AG04450 (cell line): ENCODE measurements at regions not wholly inside any gene's neighbourhood (a gene's known extent, or its start where the extent isn't known, plus 50 kb on each side); places are given as distances from the start of the nearest gene placed in this dataset.
"Not testable (repeated sequence)": the region's sequence is repeated elsewhere in the genome, so short reads cannot be mapped to it uniquely, and the experiment has no call there.

Source experiments
- CTCF ChIA-PET: fragments of 300-600, 350-600 bp; formaldehyde crosslinking; extraction: SDS; loops from one replicate; lab custom pipeline; 2022; ENCODE audit warnings: antibody characterized with exemption, inconsistent platforms; lab: Charles Lee
- POLR2A ChIA-PET: fragments of 350-600 bp; formaldehyde crosslinking; extraction: SDS; loops from one replicate; lab custom pipeline; 2021; ENCODE audit warnings: antibody characterized with exemption, inconsistent platforms; lab: Yijun Ruan, JAX
- DNase-seq: peaks from one replicate; pipeline ENCODE4 v3.0.0-alpha.2; 2011; ENCODE audit warnings: low read depth, low spot score
- H3K27ac ChIP-seq: one replicate; pipeline ENCODE4 v1.5.1; 2012; ENCODE audit warnings: low read depth, low read length, control low read depth
- H3K27me3 ChIP-seq: one replicate; pipeline ENCODE4 v1.6.0; 2012; ENCODE audit warnings: low read length; ENCODE audit not compliant: control insufficient read depth, insufficient read depth
- H3K4me3 ChIP-seq: 2 replicates; pipeline ENCODE4 v1.5.1; 2011; ENCODE audit warnings: mild to moderate bottlenecking, low read depth, low read length, control low read depth
- H3K9me3 ChIP-seq: 2 replicates; pipeline ENCODE4 v1.5.1; 2012; ENCODE audit warnings: low read length; ENCODE audit not compliant: control insufficient read depth, insufficient read depth
- TF ChIP-seq, protein P1 (sequence below): IDR thresholded peaks from 2 replicates; pipeline ENCODE4 v1.5.1; 2011; ENCODE audit warnings: low read depth, low read length, control low read depth, inconsistent platforms

DNA sequence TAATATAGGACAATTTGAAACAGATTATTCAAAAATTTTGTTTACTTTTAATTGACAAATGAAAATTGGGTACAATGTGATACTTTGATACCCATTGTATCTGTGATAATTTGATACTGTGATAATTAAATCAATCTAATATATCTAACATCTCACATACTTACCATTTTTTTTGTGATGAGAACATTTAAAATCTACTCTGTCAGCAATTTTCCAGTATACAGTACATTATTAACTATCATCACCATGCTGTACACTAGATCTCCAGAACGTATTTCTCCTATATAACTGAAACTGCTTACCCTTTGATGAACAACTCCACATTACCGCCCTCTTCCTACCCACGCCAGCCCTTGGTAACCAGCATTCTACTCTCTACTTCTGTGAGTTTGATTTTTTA is 139.7 kb upstream of the TFPI start:
- H3K4me3 ChIP-seq, result no peak overlapping the region
- H3K9me3 ChIP-seq, result no peaks in the 10 kb centered on the region
- H3K27ac ChIP-seq, result no peak overlapping the region
- CTCF ChIA-PET, result no interaction called here
- DNase-seq, result no peak
- H3K27me3 ChIP-seq, result no peaks in the 10 kb centered on the region
- TF ChIP-seq, protein P1, sequence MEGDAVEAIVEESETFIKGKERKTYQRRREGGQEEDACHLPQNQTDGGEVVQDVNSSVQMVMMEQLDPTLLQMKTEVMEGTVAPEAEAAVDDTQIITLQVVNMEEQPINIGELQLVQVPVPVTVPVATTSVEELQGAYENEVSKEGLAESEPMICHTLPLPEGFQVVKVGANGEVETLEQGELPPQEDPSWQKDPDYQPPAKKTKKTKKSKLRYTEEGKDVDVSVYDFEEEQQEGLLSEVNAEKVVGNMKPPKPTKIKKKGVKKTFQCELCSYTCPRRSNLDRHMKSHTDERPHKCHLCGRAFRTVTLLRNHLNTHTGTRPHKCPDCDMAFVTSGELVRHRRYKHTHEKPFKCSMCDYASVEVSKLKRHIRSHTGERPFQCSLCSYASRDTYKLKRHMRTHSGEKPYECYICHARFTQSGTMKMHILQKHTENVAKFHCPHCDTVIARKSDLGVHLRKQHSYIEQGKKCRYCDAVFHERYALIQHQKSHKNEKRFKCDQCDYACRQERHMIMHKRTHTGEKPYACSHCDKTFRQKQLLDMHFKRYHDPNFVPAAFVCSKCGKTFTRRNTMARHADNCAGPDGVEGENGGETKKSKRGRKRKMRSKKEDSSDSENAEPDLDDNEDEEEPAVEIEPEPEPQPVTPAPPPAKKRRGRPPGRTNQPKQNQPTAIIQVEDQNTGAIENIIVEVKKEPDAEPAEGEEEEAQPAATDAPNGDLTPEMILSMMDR, result no peak
- POLR2A ChIA-PET, result no interaction called here

- POLR2A ChIA-PET, CTCF ChIA-PET, H3K9me3 ChIP-seq, DNase-seq, H3K27ac ChIP-seq, H3K4me3 ChIP-seq, H3K27me3 ChIP-seq: not testable (repeated sequence)
These were observed 142.4 kb upstream of the TFPI start for GRCh38 chr2:187696644-187697043.

DNA sequence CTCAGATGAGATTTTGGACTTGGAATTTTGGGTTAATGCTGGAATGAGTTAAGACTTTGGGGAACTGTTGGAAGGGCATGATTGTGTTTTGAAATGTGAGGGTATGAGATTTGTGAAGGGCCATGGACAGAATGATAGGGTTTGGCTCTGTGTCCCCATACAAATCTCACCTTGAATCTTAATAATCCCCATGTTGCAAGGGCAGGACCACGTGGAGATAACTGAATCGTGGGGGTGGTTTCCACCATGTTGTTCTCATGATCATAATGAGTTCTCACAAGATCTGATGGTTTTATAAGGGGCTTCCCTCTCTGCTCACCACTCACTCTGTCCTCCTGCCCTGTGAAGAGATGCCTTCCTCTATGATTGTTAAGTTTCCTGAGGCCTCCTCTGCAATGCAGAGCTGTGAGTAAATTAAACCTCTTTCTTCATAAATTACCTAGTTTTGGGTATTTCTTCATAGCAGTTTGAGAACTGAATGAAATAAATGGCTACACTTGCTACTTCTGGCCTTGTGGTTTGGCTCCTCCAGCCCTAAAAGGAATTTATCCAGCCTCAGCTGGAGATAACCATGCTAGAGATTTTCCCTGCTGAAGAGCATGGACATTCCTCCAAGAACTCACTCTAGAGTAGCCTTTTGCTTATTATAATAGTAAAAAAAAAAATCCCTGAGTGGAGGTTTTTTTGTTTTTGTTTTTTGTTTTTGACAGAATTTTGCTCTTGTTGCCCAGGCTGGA is 144.3 kb upstream of the TFPI start:
- Histone ChIP-seq H3K9me3 (no peaks in the 10 kb centered on the region), H3K27ac (no peak overlapping the region), H3K27me3 (no peaks in the 10 kb centered on the region), H3K4me3 (no peak overlapping the region)
- TF ChIP-seq, protein P1, result no peak
- POLR2A ChIA-PET, result no interaction called here
- DNase-seq, result no peak
- CTCF ChIA-PET, result interaction anchor here (0.9 kb wide), 1 partner anchor 199 kb away, joined by 3 read pairs; no protein-coding TSS in a partner anchor

- TF ChIP-seq, protein P1, result no peak
- ChIA-PET CTCF (no interaction called here), POLR2A (no interaction called here)
- no peak for DNase-seq
- Histone ChIP-seq H3K4me3 (no peak overlapping the region), H3K27me3 (no peaks in the 10 kb centered on the region), H3K27ac (no peak overlapping the region), H3K9me3 (no peaks in the 10 kb centered on the region)
These were observed 147.9 kb upstream of the TFPI start for GRCh38 chr2:187702157-187702556.

- DNase-seq, result no peak
These were observed 154.0 kb upstream of the TFPI start for GRCh38 chr2:187708272-187708671.

More at GRCh38 chr2:187708272-187708671, 154.0 kb upstream of the TFPI start:
- ChIA-PET CTCF (no interaction called here), POLR2A (no interaction called here)
- TF ChIP-seq, protein P1, result no peak
- H3K4me3 ChIP-seq, result no peak overlapping the region
- no peaks in the 10 kb centered on the region for H3K9me3 ChIP-seq
- H3K27me3 ChIP-seq, result no peaks in the 10 kb centered on the region
- no peak overlapping the region for H3K27ac ChIP-seq
